LNCAP (cell line): ENCODE measurements at regions not wholly inside any gene's neighbourhood (a gene's known extent, or its start where the extent isn't known, plus 50 kb on each side); places are given as distances from the start of the nearest gene placed in this dataset.

ENCODE experiments used
- CTCF ChIP-seq: fragments of 450-650 bp; IDR thresholded peaks from 2 replicates; pipeline ENCODE4 v1.5.1; 2017; ENCODE audit warnings: mild to moderate bottlenecking

DNA sequence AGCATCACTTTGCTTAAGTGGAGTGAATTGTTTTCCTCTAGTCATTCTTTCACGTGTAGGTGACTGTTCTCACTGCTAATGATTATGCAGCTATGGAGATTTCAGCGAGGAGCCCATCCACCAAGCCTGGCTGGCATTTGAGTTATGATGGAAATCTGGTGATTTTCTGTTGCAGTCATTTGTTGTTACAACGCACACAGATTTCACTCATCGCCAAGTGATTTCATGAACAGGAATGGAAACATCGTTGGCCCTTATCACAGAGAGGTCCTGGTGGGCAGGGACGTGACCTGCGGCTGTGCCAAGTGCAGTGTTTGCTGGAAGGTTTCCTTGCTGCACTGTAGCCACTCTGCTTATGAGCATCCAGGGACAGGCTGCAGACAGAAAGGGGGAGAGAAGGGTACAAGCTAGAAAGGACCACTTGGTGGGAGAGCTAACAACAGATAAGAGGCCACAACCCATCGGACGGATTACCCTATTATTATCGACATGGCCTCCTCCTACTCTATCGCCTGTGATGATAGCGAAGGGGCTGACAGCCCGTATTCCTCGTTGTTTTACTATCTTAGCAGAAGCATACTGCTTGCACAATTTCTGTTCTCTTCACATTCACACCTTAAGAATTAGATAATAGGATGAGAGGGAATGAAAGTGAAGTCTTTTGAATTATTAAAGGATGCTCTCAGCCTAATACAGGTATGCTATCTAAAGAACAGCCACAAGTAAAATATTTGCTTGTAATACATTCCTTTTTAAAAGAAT is 99.0 kb upstream of the PITRM1 start:
- TF ChIP-seq CTCF: no peak

GRCh38 chr10:3270577-3271316 is 98.2 kb upstream of the PITRM1 start:
- no peak for TF ChIP-seq CTCF

DNA sequence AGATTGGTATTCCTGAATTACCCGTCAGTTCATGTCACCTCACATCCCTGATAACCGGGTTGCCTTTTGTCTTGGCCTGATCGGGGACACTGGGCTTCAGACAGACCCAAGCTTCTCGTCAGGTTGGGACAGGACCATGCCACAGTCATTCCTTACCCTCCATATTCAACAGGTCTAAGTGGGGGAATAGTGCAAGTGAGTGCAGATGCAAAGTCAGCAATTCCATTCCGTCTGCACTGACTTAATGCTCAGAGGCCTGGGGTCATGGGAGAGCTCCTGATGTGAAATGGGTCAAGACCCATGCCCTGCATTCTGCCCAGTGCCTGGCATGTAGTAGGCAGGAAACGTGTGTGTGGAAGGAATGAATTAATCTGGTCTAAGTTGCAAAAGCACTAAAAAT is 95.4 kb upstream of the PITRM1 start:
- no peak for TF ChIP-seq CTCF

GRCh38 chr10:3265088-3265487 is 92.5 kb upstream of the PITRM1 start:
- no peak for TF ChIP-seq CTCF

DNA sequence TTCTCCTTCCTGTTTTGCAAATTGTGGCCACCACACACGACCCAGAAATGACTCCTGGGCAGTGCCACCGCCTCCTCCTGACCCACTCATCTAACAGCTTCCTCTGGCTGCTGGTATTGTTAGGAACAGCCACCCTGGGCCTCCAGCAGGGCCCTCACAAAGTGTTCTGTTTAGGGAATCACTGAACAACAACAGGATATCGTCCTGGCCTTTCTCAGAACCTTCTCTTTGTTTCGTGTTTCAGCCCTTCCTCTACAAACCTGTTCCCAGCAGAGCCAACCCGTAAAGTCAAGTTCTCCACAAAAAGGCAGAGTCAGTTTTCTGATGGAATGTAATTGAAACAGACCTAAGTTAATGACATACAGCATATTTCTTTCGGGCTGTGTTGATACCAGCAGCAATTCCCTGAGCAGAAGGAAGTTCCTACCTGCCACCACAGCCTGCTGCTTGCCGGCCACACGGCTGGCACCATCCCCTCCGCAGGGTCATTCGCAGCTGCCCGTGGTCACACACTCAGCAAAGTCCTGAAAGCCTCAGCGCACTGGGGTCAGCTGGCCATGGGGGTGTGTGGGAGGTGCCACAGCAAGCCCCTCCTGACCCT is 91.7 kb upstream of the PITRM1 start:
- TF ChIP-seq CTCF: no peak

DNA sequence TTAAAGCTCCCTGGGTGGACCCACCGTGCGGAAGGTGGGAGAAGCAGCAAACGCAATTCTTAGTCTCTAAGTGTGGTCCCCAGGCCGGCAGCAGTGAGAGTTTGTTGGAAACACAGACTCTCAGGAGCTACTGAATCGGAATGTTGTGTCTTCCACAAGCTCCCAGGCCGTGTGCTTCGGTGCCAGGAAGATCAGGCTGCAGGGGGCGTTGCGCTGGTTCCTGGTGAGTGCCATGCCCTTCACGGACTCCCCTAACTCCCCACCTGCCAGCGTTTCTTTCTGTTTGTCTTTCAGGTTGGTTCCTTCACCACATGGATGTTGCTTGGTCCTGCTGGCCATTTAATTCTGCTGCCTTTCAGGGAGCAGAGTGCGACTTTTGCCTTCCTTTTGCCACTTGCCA is 91.2 kb upstream of the PITRM1 start:
- TF ChIP-seq CTCF: no peak

DNA sequence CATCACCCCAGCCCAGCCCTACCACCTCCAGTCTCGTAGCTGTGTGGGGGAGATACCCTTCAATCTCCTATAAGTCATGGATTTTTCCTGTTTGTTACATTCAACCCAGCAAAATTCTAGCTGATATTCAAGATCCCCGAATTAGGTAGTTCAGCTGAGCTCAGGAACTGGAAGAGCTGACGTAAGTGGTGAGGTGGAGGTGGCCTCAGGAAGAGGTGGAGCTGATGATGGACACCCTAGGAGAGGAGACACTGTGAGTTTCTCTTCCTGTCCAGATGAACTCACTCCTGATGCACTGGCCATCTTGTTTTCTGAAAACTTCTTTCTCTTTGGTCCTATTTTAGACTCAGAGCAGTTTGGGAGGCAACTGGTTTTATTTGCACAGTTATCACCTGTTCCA is 90.5 kb upstream of the PITRM1 start:
- TF ChIP-seq CTCF: no peak
